B cell (primary cell): ENCODE measurements at regions not wholly inside any gene's neighbourhood (a gene's known extent, or its start where the extent isn't known, plus 50 kb on each side); places are given as distances from the start of the nearest gene placed in this dataset.

Experiments
- ATAC-seq: fragments of 200-7000 bp; cut with Tn5 transposase; one replicate; pipeline ENCODE4 v1.10.0; 2021; ENCODE audit warnings: low read depth, mild to moderate bottlenecking, moderate number of reproducible peaks, moderate library complexity
- CTCF ChIA-PET: fragments of 350-600 bp; sonication (Branson Sonifier 250); formaldehyde crosslinking; loops from one replicate; lab custom pipeline; 2021; ENCODE audit warnings: antibody characterized with exemption, inconsistent platforms; lab: Charles Lee
- POLR2A ChIA-PET: fragments of 350-600 bp; sonication (Branson Sonifier 250); formaldehyde crosslinking; loops from one replicate; lab custom pipeline; 2021; ENCODE audit warnings: antibody characterized with exemption; lab: Charles Lee
- DNase-seq: peaks from one replicate; pipeline ENCODE4 v3.0.0; 2013
- H2AFZ ChIP-seq: 2 replicates; pipeline ENCODE4 v1.6.1; 2012; ENCODE audit warnings: mild to moderate bottlenecking, low read depth, low read length; ENCODE audit not compliant: insufficient read depth, poor library complexity, severe bottlenecking
- H3K27ac ChIP-seq, 2 donors: 1 replicate in 1 of 2; 2 replicates in 1 of 2; pipeline ENCODE4 v1.5.1; 2012 to 2013; ENCODE audit warnings: low read length in 2 of 2, mild to moderate bottlenecking in 2 of 2, moderate library complexity in 1 of 2
- H3K27me3 ChIP-seq, 4 experiments: fragments of 200-600 bp in 1 of 4; sonication (generic) in 1 of 4; replicated peaks in 1 of 4; 1 replicate in 2 of 4; 2 replicates in 2 of 4; pipeline versions ENCODE4 v1.6.1 to v1.7.0; 2013 to 2016; ENCODE audit warnings: low read length in 3 of 4, mild to moderate bottlenecking in 2 of 4, mixed read lengths in 1 of 4, moderate library complexity in 1 of 4; ENCODE audit not compliant: insufficient read depth in 4 of 4, control insufficient read depth in 3 of 4; ENCODE audit errors: control extremely low read depth in 1 of 4
- H3K36me3 ChIP-seq, 2 experiments: replicated peaks in 1 of 2; 1 replicate in 1 of 2; 2 replicates in 1 of 2; pipeline versions ENCODE4 v1.6.1 to v1.7.1; 2013; ENCODE audit warnings: low read length in 1 of 2; ENCODE audit not compliant: insufficient read depth in 2 of 2, control insufficient read depth in 1 of 2; ENCODE audit errors: control extremely low read depth in 1 of 2, extremely low read depth in 1 of 2
- H3K4me1 ChIP-seq, 2 donors: fragments of 200-600 bp in 1 of 2; sonication (generic) in 1 of 2; 1 replicate in 1 of 2; 2 replicates in 1 of 2; pipeline versions ENCODE4 v1.5.1 to v1.6.1; 2013 to 2017; ENCODE audit warnings: low read length in 2 of 2; ENCODE audit not compliant: control insufficient read depth in 2 of 2, insufficient read depth in 2 of 2
- H3K4me2 ChIP-seq: replicated peaks from 2 replicates; pipeline ENCODE3; 2012; ENCODE audit warnings: mild to moderate bottlenecking, low read depth, low read length; ENCODE audit not compliant: poor library complexity, severe bottlenecking
- H3K4me3 ChIP-seq, 5 experiments: fragments of 200-600 bp in 1 of 5; sonication (generic) in 1 of 5; 1 replicate in 3 of 5; 2 replicates in 2 of 5; pipeline versions ENCODE4 v1.5.1 to v1.7.0; 2011 to 2016; ENCODE audit warnings: low read length in 4 of 5, mild to moderate bottlenecking in 4 of 5, low read depth in 2 of 5, control low read depth in 1 of 5, moderate library complexity in 1 of 5; ENCODE audit not compliant: insufficient read depth in 1 of 5; ENCODE audit errors: control extremely low read depth in 1 of 5, extremely low read depth in 1 of 5
- H3K79me2 ChIP-seq: fragments of 200-600 bp; sonication (generic); one replicate; pipeline ENCODE4 v1.6.0; 2016; ENCODE audit warnings: low read length; ENCODE audit not compliant: control insufficient read depth, insufficient read depth
- H3K9ac ChIP-seq: fragments of 200-600 bp; sonication (generic); 2 replicates; pipeline ENCODE4 v1.6.1; 2017; ENCODE audit warnings: mild to moderate bottlenecking, low read length, moderate library complexity
- H3K9me3 ChIP-seq, 3 donors: one replicate each; pipeline versions ENCODE4 v1.6.1 to v1.7.1; 2013; ENCODE audit warnings: low read length in 2 of 3; ENCODE audit not compliant: control insufficient read depth in 2 of 3, insufficient read depth in 1 of 3; ENCODE audit errors: control extremely low read depth in 1 of 3
- H4K20me1 ChIP-seq: 2 replicates; pipeline ENCODE4 v1.6.0; 2012; ENCODE audit warnings: mild to moderate bottlenecking, low read length; ENCODE audit not compliant: insufficient read depth, control insufficient read depth, poor library complexity, severe bottlenecking
- H3K27ac Mint-ChIP-seq: one replicate; pipeline ENCODE4 v1.8.0; 2021; ENCODE audit warnings: mixed read lengths
- H3K27me3 Mint-ChIP-seq: one replicate; pipeline ENCODE4 v1.8.0; 2021; ENCODE audit warnings: mixed read lengths
- H3K4me1 Mint-ChIP-seq: one replicate; pipeline ENCODE4 v1.8.0; 2021; ENCODE audit warnings: mixed read lengths
- H3K4me3 Mint-ChIP-seq: one replicate; pipeline ENCODE4 v1.8.0; 2021; ENCODE audit warnings: mixed read lengths
- H3K9me3 Mint-ChIP-seq: one replicate; pipeline ENCODE4 v1.8.0; 2022; ENCODE audit warnings: mixed read lengths; ENCODE audit not compliant: insufficient read depth
- EZH2 ChIP-seq: IDR thresholded peaks from 2 replicates; pipeline ENCODE4 v1.6.1; 2012; ENCODE audit warnings: borderline replicate concordance, low read depth, mild to moderate bottlenecking, moderate library complexity, low read length; ENCODE audit not compliant: insufficient read depth, poor library complexity, severe bottlenecking
- WGBS: methylation state at CpG from one replicate; pipeline ENCODE4 v1.1.5; 2013; ENCODE audit warnings: missing lambda C conversion rate; ENCODE audit not compliant: insufficient coverage; 5-methylcytosine and 5-hydroxymethylcytosine counted together
- intact Hi-C: fragments of 100-400 bp; cut with micrococcal nuclease; formaldehyde crosslinking; loops from one replicate; pipeline ENCODE4 v1.10.0; 2022
- TF ChIP-seq, protein P1 (sequence below): fragments of 200-600 bp; IDR thresholded peaks from one replicate; pipeline ENCODE4 v1.8.0; 2022; ENCODE audit warnings: antibody characterized with exemption, mild to moderate bottlenecking

DNA sequence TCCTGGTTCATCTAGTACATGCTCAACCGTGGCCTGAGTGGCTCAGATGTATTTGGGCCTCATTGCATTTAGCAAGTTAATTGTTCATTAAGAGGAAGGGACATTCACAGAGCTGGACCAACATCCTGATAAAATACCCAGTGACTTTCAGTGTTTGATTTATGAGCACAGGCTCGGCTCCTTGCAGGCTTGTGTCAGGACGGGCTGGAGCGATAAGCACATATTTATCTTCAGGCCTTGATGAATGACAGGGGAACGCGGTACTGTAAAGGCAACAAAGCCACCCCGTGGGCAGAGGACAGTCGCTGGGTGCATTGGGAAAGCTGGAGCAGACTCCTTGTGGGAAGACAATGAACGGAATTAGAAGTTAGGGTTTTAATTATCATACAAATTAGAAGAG, 548.6 kb upstream of the HS6ST1 start:
- Histone ChIP-seq H3K36me3 (no peaks in the 10 kb centered on the region), H3K9me3 (peaks cover 0 to 4% (median 0%) of the 10 kb centered on the region in 3 donors), H3K4me2 (no peak overlapping the region), H2AFZ (no peak overlapping the region), H4K20me1 (no peaks in the 10 kb centered on the region), H3K79me2 (no peaks in the 10 kb centered on the region), H3K9ac (no peak overlapping the region), H3K27ac (no peak overlapping the region), H3K4me1 (no peaks in the 10 kb centered on the region), H3K4me3 (no peak overlapping the region), H3K27me3 (no peaks in the 10 kb centered on the region)
- ATAC-seq (no peak), DNase-seq (no peak)
- H3K27ac Mint-ChIP-seq = no peak overlapping the region
- 77% methylated on average over 6 of the region's 9 CpGs for WGBS
- TF ChIP-seq, protein P1, sequence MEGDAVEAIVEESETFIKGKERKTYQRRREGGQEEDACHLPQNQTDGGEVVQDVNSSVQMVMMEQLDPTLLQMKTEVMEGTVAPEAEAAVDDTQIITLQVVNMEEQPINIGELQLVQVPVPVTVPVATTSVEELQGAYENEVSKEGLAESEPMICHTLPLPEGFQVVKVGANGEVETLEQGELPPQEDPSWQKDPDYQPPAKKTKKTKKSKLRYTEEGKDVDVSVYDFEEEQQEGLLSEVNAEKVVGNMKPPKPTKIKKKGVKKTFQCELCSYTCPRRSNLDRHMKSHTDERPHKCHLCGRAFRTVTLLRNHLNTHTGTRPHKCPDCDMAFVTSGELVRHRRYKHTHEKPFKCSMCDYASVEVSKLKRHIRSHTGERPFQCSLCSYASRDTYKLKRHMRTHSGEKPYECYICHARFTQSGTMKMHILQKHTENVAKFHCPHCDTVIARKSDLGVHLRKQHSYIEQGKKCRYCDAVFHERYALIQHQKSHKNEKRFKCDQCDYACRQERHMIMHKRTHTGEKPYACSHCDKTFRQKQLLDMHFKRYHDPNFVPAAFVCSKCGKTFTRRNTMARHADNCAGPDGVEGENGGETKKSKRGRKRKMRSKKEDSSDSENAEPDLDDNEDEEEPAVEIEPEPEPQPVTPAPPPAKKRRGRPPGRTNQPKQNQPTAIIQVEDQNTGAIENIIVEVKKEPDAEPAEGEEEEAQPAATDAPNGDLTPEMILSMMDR = no peak
- TF ChIP-seq EZH2 = no peak
- intact Hi-C loops = no loop called here
- no peaks in the 10 kb centered on the region for H3K4me1 Mint-ChIP-seq
- ChIA-PET CTCF (no interaction called here), POLR2A (no interaction called here)
- no peaks in the 10 kb centered on the region for H3K9me3 Mint-ChIP-seq
- peaks cover 4% of the 10 kb centered on the region for H3K27me3 Mint-ChIP-seq
- no peak overlapping the region for H3K4me3 Mint-ChIP-seq

DNA sequence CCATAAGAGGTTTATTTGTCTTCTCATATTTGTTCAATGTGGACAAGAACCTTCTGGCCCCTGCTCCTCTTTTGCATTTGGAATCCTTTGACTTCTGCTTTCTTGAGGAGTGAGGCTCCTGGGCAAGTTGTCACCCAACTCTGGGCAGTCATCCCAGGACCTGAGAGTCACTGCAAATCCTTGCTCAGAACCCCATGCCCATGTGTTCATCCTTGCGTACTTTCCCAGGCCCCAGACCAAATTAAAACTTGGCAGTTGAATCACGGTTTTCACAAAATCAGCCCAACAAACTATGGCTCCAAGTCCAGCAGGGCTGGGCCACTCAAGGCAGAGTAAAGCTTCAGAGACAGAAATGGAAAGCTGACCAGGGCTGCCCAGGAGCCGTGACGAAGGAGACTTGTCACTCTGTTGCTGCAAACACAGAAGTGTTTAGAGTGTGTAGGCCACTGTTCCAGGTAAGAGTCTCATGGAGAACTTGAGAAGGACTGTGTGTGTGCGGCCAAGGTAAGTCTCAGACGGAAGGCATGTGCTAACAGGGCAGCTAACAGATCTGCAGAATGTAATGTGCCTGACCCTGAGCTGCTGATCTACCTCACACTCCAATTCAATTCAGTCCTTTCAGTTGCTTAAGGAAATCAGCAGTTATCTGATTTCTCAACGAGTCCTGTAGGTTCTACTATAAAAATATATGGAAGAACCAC, 549.4 kb upstream of the HS6ST1 start:
- H3K27me3 Mint-ChIP-seq = peaks cover 4% of the 10 kb centered on the region
- Histone ChIP-seq H3K79me2 (no peaks in the 10 kb centered on the region), H3K4me1 (no peaks in the 10 kb centered on the region), H2AFZ (no peak overlapping the region), H3K9me3 (peaks cover 0 to 4% (median 0%) of the 10 kb centered on the region in 3 donors), H3K9ac (no peak overlapping the region), H3K36me3 (no peaks in the 10 kb centered on the region), H3K27ac (no peak overlapping the region), H3K4me2 (no peak overlapping the region), H3K4me3 (no peak overlapping the region), H3K27me3 (no peaks in the 10 kb centered on the region), H4K20me1 (no peaks in the 10 kb centered on the region)
- no peaks in the 10 kb centered on the region for H3K4me1 Mint-ChIP-seq
- WGBS = 93% methylated on average over 5 of the region's 7 CpGs
- POLR2A ChIA-PET = no interaction called here
- CTCF ChIA-PET = no interaction called here
- intact Hi-C loops = no loop called here
- no peak overlapping the region for H3K4me3 Mint-ChIP-seq
- H3K9me3 Mint-ChIP-seq = no peaks in the 10 kb centered on the region
- ATAC-seq = no peak
- DNase-seq = no peak
- TF ChIP-seq, protein P1 = no peak
- no peak for TF ChIP-seq EZH2
- no peak overlapping the region for H3K27ac Mint-ChIP-seq
